Ishikawa (cell line): ENCODE measurements at regions not wholly inside any gene's neighbourhood (a gene's known extent, or its start where the extent isn't known, plus 50 kb on each side); places are given as distances from the start of the nearest gene placed in this dataset.

Source experiments
- CEBPB ChIP-seq: IDR thresholded peaks from 2 replicates; pipeline ENCODE4 v1.6.1; 2012
- CREB1 ChIP-seq: IDR thresholded peaks from 2 replicates; pipeline ENCODE4 v1.6.1; 2012; ENCODE audit warnings: low read depth
- RAD21 ChIP-seq: IDR thresholded peaks from 2 replicates; pipeline ENCODE4 v1.6.1; 2012; ENCODE audit warnings: low read depth
- YY1 ChIP-seq: IDR thresholded peaks from 2 replicates; pipeline ENCODE4 v1.6.1; 2012; ENCODE audit warnings: low read depth
- TF ChIP-seq, protein P1 (sequence below): IDR thresholded peaks from 2 replicates; pipeline ENCODE4 v1.6.1; 2012

GRCh38 chr7:109996927-109997326, 1094.0 kb upstream of the LRRN3 start:
- TF ChIP-seq CEBPB (no peak), RAD21 (no peak), YY1 (no peak), CREB1 (no peak)
- TF ChIP-seq, protein P1, sequence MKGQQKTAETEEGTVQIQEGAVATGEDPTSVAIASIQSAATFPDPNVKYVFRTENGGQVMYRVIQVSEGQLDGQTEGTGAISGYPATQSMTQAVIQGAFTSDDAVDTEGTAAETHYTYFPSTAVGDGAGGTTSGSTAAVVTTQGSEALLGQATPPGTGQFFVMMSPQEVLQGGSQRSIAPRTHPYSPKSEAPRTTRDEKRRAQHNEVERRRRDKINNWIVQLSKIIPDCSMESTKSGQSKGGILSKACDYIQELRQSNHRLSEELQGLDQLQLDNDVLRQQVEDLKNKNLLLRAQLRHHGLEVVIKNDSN = no peak
